ENCODE measurements at regions not wholly inside any gene's neighbourhood (a gene's known extent, or its start where the extent isn't known, plus 50 kb on each side); places are given as distances from the start of the nearest gene placed in this dataset.
"Not testable (repeated sequence)": the region's sequence is repeated elsewhere in the genome, so short reads cannot be mapped to it uniquely, and the experiment has no call there.

- no peak for DNase-seq (ENCODE audit: low read depth)
- H3K4me3 ChIP-seq (ENCODE audit: low read depth, low read length) = no peak overlapping the region
- TF ChIP-seq, protein P1, sequence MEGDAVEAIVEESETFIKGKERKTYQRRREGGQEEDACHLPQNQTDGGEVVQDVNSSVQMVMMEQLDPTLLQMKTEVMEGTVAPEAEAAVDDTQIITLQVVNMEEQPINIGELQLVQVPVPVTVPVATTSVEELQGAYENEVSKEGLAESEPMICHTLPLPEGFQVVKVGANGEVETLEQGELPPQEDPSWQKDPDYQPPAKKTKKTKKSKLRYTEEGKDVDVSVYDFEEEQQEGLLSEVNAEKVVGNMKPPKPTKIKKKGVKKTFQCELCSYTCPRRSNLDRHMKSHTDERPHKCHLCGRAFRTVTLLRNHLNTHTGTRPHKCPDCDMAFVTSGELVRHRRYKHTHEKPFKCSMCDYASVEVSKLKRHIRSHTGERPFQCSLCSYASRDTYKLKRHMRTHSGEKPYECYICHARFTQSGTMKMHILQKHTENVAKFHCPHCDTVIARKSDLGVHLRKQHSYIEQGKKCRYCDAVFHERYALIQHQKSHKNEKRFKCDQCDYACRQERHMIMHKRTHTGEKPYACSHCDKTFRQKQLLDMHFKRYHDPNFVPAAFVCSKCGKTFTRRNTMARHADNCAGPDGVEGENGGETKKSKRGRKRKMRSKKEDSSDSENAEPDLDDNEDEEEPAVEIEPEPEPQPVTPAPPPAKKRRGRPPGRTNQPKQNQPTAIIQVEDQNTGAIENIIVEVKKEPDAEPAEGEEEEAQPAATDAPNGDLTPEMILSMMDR (IDR thresholded peaks at IDR 0.05; ENCODE audit: control insufficient read depth, extremely low read depth, insufficient read depth) = no peak
Measured at GRCh38 chr2:84231478-84231877, 227.6 kb downstream of the SUCLG1 start.

GRCh38 chr2:84224121-84224520 lies 235.0 kb downstream of the SUCLG1 start:
- no peak overlapping the region for H3K4me3 ChIP-seq (ENCODE audit: low read depth, low read length)
- TF ChIP-seq, protein P1 (IDR thresholded peaks at IDR 0.05; ENCODE audit: control insufficient read depth, extremely low read depth, insufficient read depth) = no peak
- DNase-seq (ENCODE audit: low read depth) = no peak

- TF ChIP-seq, protein P1 (IDR thresholded peaks at IDR 0.05; ENCODE audit: control insufficient read depth, extremely low read depth, insufficient read depth) = no peak
- H3K4me3 ChIP-seq (ENCODE audit: low read depth, low read length) = no peak overlapping the region
- DNase-seq (ENCODE audit: low read depth) = no peak
Measured at GRCh38 chr2:84223191-84223590, 235.9 kb downstream of the SUCLG1 start.

- H3K4me3 ChIP-seq (ENCODE audit: low read depth, low read length); DNase-seq (ENCODE audit: low read depth): not testable (repeated sequence)
Measured at GRCh38 chr2:84221102-84221501, 238.0 kb downstream of the SUCLG1 start.

GRCh38 chr2:84217456-84217855 lies 241.6 kb downstream of the SUCLG1 start:
- DNase-seq (ENCODE audit: low read depth) = no peak
- TF ChIP-seq, protein P1 (IDR thresholded peaks at IDR 0.05; ENCODE audit: control insufficient read depth, extremely low read depth, insufficient read depth) = no peak
- no peak overlapping the region for H3K4me3 ChIP-seq (ENCODE audit: low read depth, low read length)

GRCh38 chr2:84214455-84214854 lies 244.6 kb downstream of the SUCLG1 start:
- no peak overlapping the region for H3K4me3 ChIP-seq (ENCODE audit: low read depth, low read length)
- DNase-seq (ENCODE audit: low read depth) = no peak
- TF ChIP-seq, protein P1 (IDR thresholded peaks at IDR 0.05; ENCODE audit: control insufficient read depth, extremely low read depth, insufficient read depth) = no peak

DNA sequence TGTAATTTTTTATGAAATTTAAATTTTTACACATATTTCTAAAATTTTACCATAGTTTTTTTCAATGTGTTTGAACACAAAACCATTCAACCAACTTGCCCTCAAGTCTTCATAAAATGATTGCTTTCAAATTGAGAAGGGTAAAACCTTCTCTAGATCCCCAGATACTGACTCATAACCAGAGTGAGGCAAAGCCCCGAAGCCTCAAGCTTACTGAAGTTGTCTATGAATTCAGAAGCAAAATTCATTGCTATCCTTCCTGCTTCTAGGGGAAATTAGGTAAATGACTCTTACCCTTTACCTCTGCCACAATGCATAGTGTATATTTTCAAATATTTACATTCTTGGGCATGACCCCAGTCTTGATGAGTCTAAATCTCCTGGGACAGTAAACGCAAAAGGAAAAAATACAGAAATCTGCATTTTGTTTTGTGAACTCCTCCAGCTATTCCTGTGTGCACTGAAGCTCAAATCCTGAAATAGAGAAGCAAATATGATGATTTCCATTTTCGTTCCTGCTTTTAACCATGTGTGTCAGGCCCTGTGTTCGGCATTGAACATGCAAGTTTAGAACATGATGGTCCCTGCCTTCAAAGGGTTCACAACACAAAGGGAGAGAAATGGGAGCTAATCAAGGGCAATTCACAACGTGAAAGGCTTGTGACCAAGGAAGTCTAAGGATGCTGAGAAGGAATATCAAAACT lies 246.3 kb downstream of the SUCLG1 start:
- no peak for DNase-seq (ENCODE audit: low read depth)

More for the DNA sequence above, 246.3 kb downstream of the SUCLG1 start:
- TF ChIP-seq, protein P1 (IDR thresholded peaks at IDR 0.05; ENCODE audit: control insufficient read depth, extremely low read depth, insufficient read depth) = no peak
- H3K4me3 ChIP-seq (ENCODE audit: low read depth, low read length) = no peak overlapping the region
